ENCODE measurements at regions not wholly inside any gene's neighbourhood (a gene's known extent, or its start where the extent isn't known, plus 50 kb on each side); places are given as distances from the start of the nearest gene placed in this dataset.

GRCh38 chr5:87951661-87952060, 317.0 kb downstream of the TMEM161B start:
- DNase-seq (ENCODE audit: low read depth in 2 of 2) = no peak

GRCh38 chr5:87949676-87950631, 318.7 kb downstream of the TMEM161B start:
- no peak for DNase-seq (ENCODE audit: low read depth in 2 of 2)

GRCh38 chr5:87948486-87948885, 320.2 kb downstream of the TMEM161B start:
- no peak for DNase-seq (ENCODE audit: low read depth in 2 of 2)

GRCh38 chr5:87946271-87946670, 322.4 kb downstream of the TMEM161B start:
- no peak for DNase-seq (ENCODE audit: low read depth in 2 of 2)

GRCh38 chr5:87945286-87945650, 323.4 kb downstream of the TMEM161B start:
- no peak for DNase-seq (ENCODE audit: low read depth in 2 of 2)

GRCh38 chr5:87944553-87945285, 323.9 kb downstream of the TMEM161B start:
- no peak for DNase-seq (ENCODE audit: low read depth in 2 of 2)

- DNase-seq (ENCODE audit: low read depth in 2 of 2) = no peak
Observed at GRCh38 chr5:87940775-87941174, 327.9 kb downstream of the TMEM161B start.

GRCh38 chr5:87936667-87937066, 332.0 kb downstream of the TMEM161B start:
- no peak for DNase-seq (ENCODE audit: low read depth in 2 of 2)

GRCh38 chr5:87924436-87924835, 344.2 kb downstream of the TMEM161B start:
- DNase-seq (ENCODE audit: low read depth in 2 of 2) = no peak

GRCh38 chr5:87916320-87916719, 352.3 kb downstream of the TMEM161B start:
- no peak for DNase-seq (ENCODE audit: low read depth in 2 of 2)

- DNase-seq (ENCODE audit: low read depth in 2 of 2) = no peak
Observed at GRCh38 chr5:87912419-87912818, 356.2 kb downstream of the TMEM161B start.

GRCh38 chr5:87909382-87909781, 359.3 kb downstream of the TMEM161B start:
- no peak for DNase-seq (ENCODE audit: low read depth in 2 of 2)

- no peak for DNase-seq (ENCODE audit: low read depth in 2 of 2)
Observed at GRCh38 chr5:87906962-87907361, 361.7 kb downstream of the TMEM161B start.

GRCh38 chr5:87900419-87900818, 368.2 kb downstream of the TMEM161B start:
- DNase-seq (ENCODE audit: low read depth in 2 of 2) = no peak

- DNase-seq (ENCODE audit: low read depth in 2 of 2) = no peak
Observed at GRCh38 chr5:87899721-87900131, 368.9 kb downstream of the TMEM161B start.

GRCh38 chr5:87899208-87899661, 369.4 kb downstream of the TMEM161B start:
- no peak for DNase-seq (ENCODE audit: low read depth in 2 of 2)

GRCh38 chr5:87898574-87898973, 370.1 kb downstream of the TMEM161B start:
- no peak for DNase-seq (ENCODE audit: low read depth in 2 of 2)

- DNase-seq (ENCODE audit: low read depth in 2 of 2) = no peak
Observed at GRCh38 chr5:87888139-87888538, 380.5 kb downstream of the TMEM161B start.

- no peak for DNase-seq (ENCODE audit: low read depth in 2 of 2)
Observed at GRCh38 chr5:87887247-87887646, 381.4 kb downstream of the TMEM161B start.

GRCh38 chr5:87886164-87886563, 382.5 kb downstream of the TMEM161B start:
- DNase-seq (ENCODE audit: low read depth in 2 of 2) = no peak

GRCh38 chr5:87885758-87886157, 382.9 kb downstream of the TMEM161B start:
- DNase-seq (ENCODE audit: low read depth in 2 of 2) = no peak

- DNase-seq (ENCODE audit: low read depth in 2 of 2) = no peak
Observed at GRCh38 chr5:87877495-87877894, 391.1 kb downstream of the TMEM161B start.

- DNase-seq (ENCODE audit: low read depth in 2 of 2) = no peak
Observed at GRCh38 chr5:87877023-87877422, 391.6 kb downstream of the TMEM161B start.

Data from stimulated activated CD4-positive, alpha-beta T cell treated with anti-CD3 and anti-CD28 coated beads, Interleukin-15, amount 100 ng/mL, for 48 hours (primary cell).